Neural progenitor cell (in vitro differentiated cells): ENCODE measurements at regions not wholly inside any gene's neighbourhood (a gene's known extent, or its start where the extent isn't known, plus 50 kb on each side); places are given as distances from the start of the nearest gene placed in this dataset.

Source experiments
- DNase-seq: peaks from one replicate; pipeline ENCODE4 v3.0.0-alpha.2; 2016; ENCODE audit warnings: low spot score
- H2AFZ ChIP-seq: fragments of 200-600 bp; sonication (generic); replicated peaks from 2 replicates; pipeline ENCODE4 v1.6.1; 2016; ENCODE audit warnings: antibody characterized with exemption
- H3F3A ChIP-seq: fragments of 200-600 bp; sonication (generic); 2 replicates; pipeline ENCODE4 v1.6.1; 2016; ENCODE audit warnings: antibody characterized with exemption, low read depth
- H3K27ac ChIP-seq: fragments of 200-600 bp; sonication (generic); 2 replicates; pipeline ENCODE4 v1.5.1; 2016; ENCODE audit warnings: mild to moderate bottlenecking
- H3K27me3 ChIP-seq: fragments of 200-600 bp; sonication (generic); 2 replicates; pipeline ENCODE4 v1.6.1; 2016; ENCODE audit warnings: mild to moderate bottlenecking, moderate library complexity
- H3K36me3 ChIP-seq: fragments of 200-600 bp; sonication (generic); 2 replicates; pipeline ENCODE4 v1.5.1; 2016
- H3K4me1 ChIP-seq: fragments of 200-600 bp; sonication (generic); 2 replicates; pipeline ENCODE4 v1.6.1; 2016; ENCODE audit warnings: mixed run types
- H3K4me2 ChIP-seq: fragments of 200-600 bp; sonication (generic); 2 replicates; pipeline ENCODE4 v1.6.1; 2016
- H3K4me3 ChIP-seq: fragments of 200-600 bp; sonication (generic); 2 replicates; pipeline ENCODE4 v1.5.1; 2016
- H3K79me2 ChIP-seq: fragments of 200-600 bp; sonication (generic); 2 replicates; pipeline ENCODE4 v1.6.1; 2016; ENCODE audit warnings: low read depth
- H3K9ac ChIP-seq: fragments of 200-600 bp; sonication (generic); 2 replicates; pipeline ENCODE4 v1.6.1; 2016
- H3K9me3 ChIP-seq: fragments of 200-600 bp; sonication (generic); 2 replicates; pipeline ENCODE4 v1.5.1; 2016; ENCODE audit warnings: low read depth
- H4K20me1 ChIP-seq: fragments of 200-600 bp; sonication (generic); 2 replicates; pipeline ENCODE4 v1.6.1; 2016; ENCODE audit warnings: low read depth
- H3K27ac Mint-ChIP-seq: 3 replicates; pipeline ENCODE4 v1.8.0; 2021; ENCODE audit warnings: mixed read lengths
- H3K27me3 Mint-ChIP-seq: 2 replicates; pipeline ENCODE4 v1.8.0; 2022; ENCODE audit warnings: low read depth, mild to moderate bottlenecking, inconsistent platforms, moderate library complexity, mixed read lengths; ENCODE audit not compliant: insufficient read depth
- H3K36me3 Mint-ChIP-seq: 3 replicates; pipeline ENCODE4 v1.8.0; 2021; ENCODE audit warnings: mixed read lengths
- H3K4me1 Mint-ChIP-seq: 3 replicates; pipeline ENCODE4 v1.8.0; 2021; ENCODE audit warnings: mixed read lengths
- H3K4me3 Mint-ChIP-seq: 3 replicates; pipeline ENCODE4 v1.8.0; 2021; ENCODE audit warnings: mild to moderate bottlenecking, moderate library complexity, mixed read lengths
- H3K9me3 Mint-ChIP-seq: 3 replicates; pipeline ENCODE4 v1.8.0; 2020; ENCODE audit warnings: mixed read lengths
- CTCF ChIP-seq: fragments of 200-600 bp; sonication (generic); IDR thresholded peaks from 2 replicates; pipeline ENCODE4 v1.5.1; 2017; ENCODE audit warnings: antibody characterized with exemption, mild to moderate bottlenecking
- EZH2 ChIP-seq: fragments of 200-600 bp; sonication (generic); IDR thresholded peaks from 2 replicates; pipeline ENCODE4 v1.6.1; 2017; ENCODE audit warnings: antibody characterized with exemption, mild to moderate bottlenecking, moderate library complexity
- EZH2phosphoT487 ChIP-seq: fragments of 200-600 bp; sonication (generic); IDR thresholded peaks from 2 replicates; pipeline ENCODE4 v1.6.1; 2017; ENCODE audit warnings: antibody characterized with exemption

- Histone ChIP-seq H3K4me3 (no peak overlapping the region), H3K9ac (no peak overlapping the region), H3K9me3 (no peaks in the 10 kb centered on the region), H3K79me2 (no peaks in the 10 kb centered on the region), H3K4me1 (peaks cover 8% of the 10 kb centered on the region), H3K4me2 (no peak overlapping the region), H3K27ac (no peak overlapping the region), H4K20me1 (no peaks in the 10 kb centered on the region), H3K36me3 (no peaks in the 10 kb centered on the region), H2AFZ (no peak overlapping the region), H3F3A (no peaks in the 10 kb centered on the region), H3K27me3 (no peaks in the 10 kb centered on the region)
- Mint-ChIP-seq H3K4me1 (peaks cover 9% of the 10 kb centered on the region), H3K27me3 (no peaks in the 10 kb centered on the region), H3K9me3 (no peaks in the 10 kb centered on the region), H3K4me3 (no peak overlapping the region), H3K36me3 (no peaks in the 10 kb centered on the region), H3K27ac (no peak overlapping the region)
- DNase-seq, result no peak
- TF ChIP-seq CTCF (no peak), EZH2phosphoT487 (no peak), EZH2 (no peak)
These were observed 166.6 kb upstream of the NFIB start for GRCh38 chr9:14480526-14480925.

- no peaks in the 10 kb centered on the region for H3K36me3 ChIP-seq
- H3K4me1 ChIP-seq, result peaks cover 8% of the 10 kb centered on the region
- no peaks in the 10 kb centered on the region for H3K9me3 ChIP-seq
- no peaks in the 10 kb centered on the region for H3K79me2 ChIP-seq
- H3K27ac ChIP-seq, result no peak overlapping the region
- TF ChIP-seq CTCF (no peak), EZH2 (no peak), EZH2phosphoT487 (no peak)
- H3K9ac ChIP-seq, result no peak overlapping the region
- H3K27me3 ChIP-seq, result no peaks in the 10 kb centered on the region
- H3K4me2 ChIP-seq, result no peak overlapping the region
- no peak overlapping the region for H3K4me3 ChIP-seq
- peaks cover 3% of the 10 kb centered on the region for H3K27me3 Mint-ChIP-seq
- H2AFZ ChIP-seq, result no peak overlapping the region
- DNase-seq, result no peak
- H3F3A ChIP-seq, result no peaks in the 10 kb centered on the region
- H3K36me3 Mint-ChIP-seq, result no peaks in the 10 kb centered on the region
- no peaks in the 10 kb centered on the region for H4K20me1 ChIP-seq
- no peaks in the 10 kb centered on the region for H3K9me3 Mint-ChIP-seq
- H3K27ac Mint-ChIP-seq, result no peak overlapping the region
- H3K4me1 Mint-ChIP-seq, result peaks cover 9% of the 10 kb centered on the region
- H3K4me3 Mint-ChIP-seq, result no peak overlapping the region
These were observed 165.2 kb upstream of the NFIB start for GRCh38 chr9:14479163-14479560.

GRCh38 chr9:14478175-14479162, 164.5 kb upstream of the NFIB start:
- no peak for DNase-seq
- H3K9me3 ChIP-seq, result no peaks in the 10 kb centered on the region
- Mint-ChIP-seq H3K27me3 (peaks cover 5% of the 10 kb centered on the region), H3K36me3 (no peaks in the 10 kb centered on the region), H3K4me1 (peaks cover 9% of the 10 kb centered on the region), H3K9me3 (no peaks in the 10 kb centered on the region), H3K4me3 (no peak overlapping the region), H3K27ac (no peak overlapping the region)
- no peak overlapping the region for H3K9ac ChIP-seq
- H3K79me2 ChIP-seq, result no peaks in the 10 kb centered on the region
- no peaks in the 10 kb centered on the region for H3K27me3 ChIP-seq
- H3K4me3 ChIP-seq, result no peak overlapping the region
- no peak overlapping the region for H3K27ac ChIP-seq
- no peak overlapping the region for H2AFZ ChIP-seq
- no peaks in the 10 kb centered on the region for H4K20me1 ChIP-seq
- H3F3A ChIP-seq, result no peaks in the 10 kb centered on the region
- TF ChIP-seq EZH2 (no peak), CTCF (no peak), EZH2phosphoT487 (no peak)
- no peaks in the 10 kb centered on the region for H3K36me3 ChIP-seq
- peaks cover 8% of the 10 kb centered on the region for H3K4me1 ChIP-seq
- H3K4me2 ChIP-seq, result no peak overlapping the region
